ENCODE measurements at regions not wholly inside any gene's neighbourhood (a gene's known extent, or its start where the extent isn't known, plus 50 kb on each side); places are given as distances from the start of the nearest gene placed in this dataset.

DNA sequence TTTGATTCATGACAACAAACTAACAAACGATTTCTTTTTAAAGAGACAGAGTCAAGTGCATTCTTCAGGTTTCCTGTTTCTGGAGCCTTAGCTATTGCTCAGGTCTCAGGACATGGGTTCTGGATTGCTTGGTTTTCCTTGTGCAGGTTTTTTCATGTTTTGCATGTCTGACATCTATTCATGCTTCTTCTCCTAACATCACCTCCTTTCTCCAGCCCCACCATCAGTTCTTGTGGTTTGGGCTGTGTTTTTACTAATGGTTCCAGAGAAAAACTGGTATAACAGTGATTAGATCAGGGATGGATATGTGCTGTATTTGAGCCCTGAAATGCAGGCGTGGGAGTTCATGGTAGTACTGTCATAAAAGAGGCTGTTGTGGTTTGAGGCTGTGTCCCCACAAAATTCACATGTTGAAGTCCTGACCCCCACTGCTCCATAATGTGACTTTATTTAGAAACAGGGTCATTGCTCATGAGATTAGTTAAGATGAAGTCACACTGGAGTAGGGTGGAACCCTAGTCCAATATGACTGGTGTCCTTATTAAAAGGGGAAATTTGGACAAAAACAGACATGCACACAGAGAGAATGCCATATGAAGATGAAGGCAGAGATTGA lies 67.9 kb downstream of the IRX6 start:
- TF ChIP-seq, protein P1, sequence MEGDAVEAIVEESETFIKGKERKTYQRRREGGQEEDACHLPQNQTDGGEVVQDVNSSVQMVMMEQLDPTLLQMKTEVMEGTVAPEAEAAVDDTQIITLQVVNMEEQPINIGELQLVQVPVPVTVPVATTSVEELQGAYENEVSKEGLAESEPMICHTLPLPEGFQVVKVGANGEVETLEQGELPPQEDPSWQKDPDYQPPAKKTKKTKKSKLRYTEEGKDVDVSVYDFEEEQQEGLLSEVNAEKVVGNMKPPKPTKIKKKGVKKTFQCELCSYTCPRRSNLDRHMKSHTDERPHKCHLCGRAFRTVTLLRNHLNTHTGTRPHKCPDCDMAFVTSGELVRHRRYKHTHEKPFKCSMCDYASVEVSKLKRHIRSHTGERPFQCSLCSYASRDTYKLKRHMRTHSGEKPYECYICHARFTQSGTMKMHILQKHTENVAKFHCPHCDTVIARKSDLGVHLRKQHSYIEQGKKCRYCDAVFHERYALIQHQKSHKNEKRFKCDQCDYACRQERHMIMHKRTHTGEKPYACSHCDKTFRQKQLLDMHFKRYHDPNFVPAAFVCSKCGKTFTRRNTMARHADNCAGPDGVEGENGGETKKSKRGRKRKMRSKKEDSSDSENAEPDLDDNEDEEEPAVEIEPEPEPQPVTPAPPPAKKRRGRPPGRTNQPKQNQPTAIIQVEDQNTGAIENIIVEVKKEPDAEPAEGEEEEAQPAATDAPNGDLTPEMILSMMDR (conservative IDR thresholded peaks at IDR 0.05; ENCODE audit: low read depth in 2 of 2), result no peak
- TF ChIP-seq EZH2 (IDR thresholded peaks at IDR 0.05; ENCODE audit: low read depth, unreplicated experiment), result no peak
- TF ChIP-seq POLR2AphosphoS5 (IDR thresholded peaks at IDR 0.05; ENCODE audit: low read depth), result no peak
- no peak for TF ChIP-seq EZH2phosphoT487 (IDR thresholded peaks at IDR 0.05; ENCODE audit: unreplicated experiment)
- TF ChIP-seq, protein P2, sequence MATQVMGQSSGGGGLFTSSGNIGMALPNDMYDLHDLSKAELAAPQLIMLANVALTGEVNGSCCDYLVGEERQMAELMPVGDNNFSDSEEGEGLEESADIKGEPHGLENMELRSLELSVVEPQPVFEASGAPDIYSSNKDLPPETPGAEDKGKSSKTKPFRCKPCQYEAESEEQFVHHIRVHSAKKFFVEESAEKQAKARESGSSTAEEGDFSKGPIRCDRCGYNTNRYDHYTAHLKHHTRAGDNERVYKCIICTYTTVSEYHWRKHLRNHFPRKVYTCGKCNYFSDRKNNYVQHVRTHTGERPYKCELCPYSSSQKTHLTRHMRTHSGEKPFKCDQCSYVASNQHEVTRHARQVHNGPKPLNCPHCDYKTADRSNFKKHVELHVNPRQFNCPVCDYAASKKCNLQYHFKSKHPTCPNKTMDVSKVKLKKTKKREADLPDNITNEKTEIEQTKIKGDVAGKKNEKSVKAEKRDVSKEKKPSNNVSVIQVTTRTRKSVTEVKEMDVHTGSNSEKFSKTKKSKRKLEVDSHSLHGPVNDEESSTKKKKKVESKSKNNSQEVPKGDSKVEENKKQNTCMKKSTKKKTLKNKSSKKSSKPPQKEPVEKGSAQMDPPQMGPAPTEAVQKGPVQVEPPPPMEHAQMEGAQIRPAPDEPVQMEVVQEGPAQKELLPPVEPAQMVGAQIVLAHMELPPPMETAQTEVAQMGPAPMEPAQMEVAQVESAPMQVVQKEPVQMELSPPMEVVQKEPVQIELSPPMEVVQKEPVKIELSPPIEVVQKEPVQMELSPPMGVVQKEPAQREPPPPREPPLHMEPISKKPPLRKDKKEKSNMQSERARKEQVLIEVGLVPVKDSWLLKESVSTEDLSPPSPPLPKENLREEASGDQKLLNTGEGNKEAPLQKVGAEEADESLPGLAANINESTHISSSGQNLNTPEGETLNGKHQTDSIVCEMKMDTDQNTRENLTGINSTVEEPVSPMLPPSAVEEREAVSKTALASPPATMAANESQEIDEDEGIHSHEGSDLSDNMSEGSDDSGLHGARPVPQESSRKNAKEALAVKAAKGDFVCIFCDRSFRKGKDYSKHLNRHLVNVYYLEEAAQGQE (IDR thresholded peaks at IDR 0.05; ENCODE audit: unreplicated experiment), result no peak
- no peak for TF ChIP-seq CREB1 (CRISPR knock-in tag; IDR thresholded peaks at IDR 0.05; ENCODE audit: low read depth)
- TF ChIP-seq STAT1 (IDR thresholded peaks at IDR 0.05; ENCODE audit: unreplicated experiment), result no peak
- no peak for TF ChIP-seq JUNB (IDR thresholded peaks at IDR 0.05; ENCODE audit: unreplicated experiment)

Measured in GM23338 (cell line).